ENCODE measurements at regions not wholly inside any gene's neighbourhood (a gene's known extent, or its start where the extent isn't known, plus 50 kb on each side); places are given as distances from the start of the nearest gene placed in this dataset.

DNA sequence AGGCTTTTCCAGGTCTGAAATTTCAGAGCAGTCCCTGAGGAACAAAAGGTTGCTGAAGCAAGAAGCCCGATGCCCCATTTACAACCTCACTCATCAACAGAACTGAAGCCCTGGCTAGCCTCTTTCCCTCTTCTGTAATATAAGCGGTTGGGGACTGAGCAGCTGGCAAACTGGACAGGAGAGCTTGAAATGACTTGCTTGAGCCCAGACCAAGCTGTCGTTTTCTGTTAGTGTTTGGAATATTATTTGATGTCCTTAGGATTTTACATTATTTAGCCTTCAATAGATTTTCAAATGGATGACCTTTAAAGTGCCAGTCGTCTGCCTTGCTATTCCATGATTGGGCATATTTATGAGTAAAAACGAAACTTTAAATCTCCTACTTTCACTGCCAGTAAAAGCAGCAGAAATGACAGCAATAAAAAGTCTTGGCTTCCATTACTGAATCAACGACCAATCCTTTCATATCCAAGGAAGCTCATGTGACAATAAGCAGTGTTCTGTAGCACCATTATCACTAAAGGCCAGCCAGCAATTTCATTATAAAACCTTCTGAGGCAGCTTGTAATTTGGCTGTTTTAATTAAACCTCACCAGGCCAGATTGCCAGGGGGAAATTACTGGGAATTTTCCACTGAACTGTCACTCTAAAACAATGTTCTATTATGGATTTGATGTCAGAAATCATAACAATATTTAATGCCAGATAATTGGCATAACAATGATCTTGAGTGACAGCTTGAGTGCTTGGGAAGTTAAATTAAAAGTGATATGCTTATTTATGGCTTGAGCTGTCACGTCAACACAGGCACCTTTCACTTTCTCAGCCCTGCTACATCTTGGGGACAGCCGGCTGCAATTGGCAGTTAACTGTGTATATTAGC lies 85.9 kb downstream of the LSMEM1 start:
- no peaks in the 10 kb centered on the region for H3K4me1 ChIP-seq (ENCODE audit: control insufficient read depth in 1 of 2, insufficient read depth in 2 of 2, low read length in 2 of 2)
- TF ChIP-seq RAD21 (IDR thresholded peaks at IDR 0.05; ENCODE audit: low read depth) (no peak), CBX3 (IDR thresholded peaks at IDR 0.05; ENCODE audit: low read depth) (no peak), JUND (IDR thresholded peaks at IDR 0.05) (no peak), FOSL1 (IDR thresholded peaks at IDR 0.05; ENCODE audit: low read depth) (no peak), SIN3A (IDR thresholded peaks at IDR 0.05; ENCODE audit: low read depth) (no peak), EGR1 (IDR thresholded peaks at IDR 0.05; ENCODE audit: low read depth) (no peak), ZFX (IDR thresholded peaks at IDR 0.05) (no peak), ELF1 (IDR thresholded peaks at IDR 0.05; ENCODE audit: borderline replicate concordance, low read depth) (no peak), ATF3 (IDR thresholded peaks at IDR 0.05) (no peak), ZBTB33 (IDR thresholded peaks at IDR 0.05; ENCODE audit: extremely low read depth, insufficient replicate concordance, low read length) (no peak), SRF (IDR thresholded peaks at IDR 0.05; ENCODE audit: low read depth) (no peak), ZNF274 (IDR thresholded peaks at IDR 0.05; ENCODE audit: low read depth, low read length) (no peak), EZH2phosphoT487 (IDR thresholded peaks at IDR 0.05; ENCODE audit: borderline replicate concordance) (no peak), POLR2A (IDR thresholded peaks at IDR 0.05; ENCODE audit: borderline replicate concordance, extremely low read depth, insufficient read depth, insufficient read length) (no peak), EZH2 (IDR thresholded peaks at IDR 0.05) (no peak)
- TF ChIP-seq, protein P1, sequence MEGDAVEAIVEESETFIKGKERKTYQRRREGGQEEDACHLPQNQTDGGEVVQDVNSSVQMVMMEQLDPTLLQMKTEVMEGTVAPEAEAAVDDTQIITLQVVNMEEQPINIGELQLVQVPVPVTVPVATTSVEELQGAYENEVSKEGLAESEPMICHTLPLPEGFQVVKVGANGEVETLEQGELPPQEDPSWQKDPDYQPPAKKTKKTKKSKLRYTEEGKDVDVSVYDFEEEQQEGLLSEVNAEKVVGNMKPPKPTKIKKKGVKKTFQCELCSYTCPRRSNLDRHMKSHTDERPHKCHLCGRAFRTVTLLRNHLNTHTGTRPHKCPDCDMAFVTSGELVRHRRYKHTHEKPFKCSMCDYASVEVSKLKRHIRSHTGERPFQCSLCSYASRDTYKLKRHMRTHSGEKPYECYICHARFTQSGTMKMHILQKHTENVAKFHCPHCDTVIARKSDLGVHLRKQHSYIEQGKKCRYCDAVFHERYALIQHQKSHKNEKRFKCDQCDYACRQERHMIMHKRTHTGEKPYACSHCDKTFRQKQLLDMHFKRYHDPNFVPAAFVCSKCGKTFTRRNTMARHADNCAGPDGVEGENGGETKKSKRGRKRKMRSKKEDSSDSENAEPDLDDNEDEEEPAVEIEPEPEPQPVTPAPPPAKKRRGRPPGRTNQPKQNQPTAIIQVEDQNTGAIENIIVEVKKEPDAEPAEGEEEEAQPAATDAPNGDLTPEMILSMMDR (IDR thresholded peaks at IDR 0.05 in 2 of 3, conservative IDR thresholded peaks at IDR 0.05 in 1 of 3; ENCODE audit: borderline replicate concordance in 1 of 3, insufficient read depth in 1 of 3, low read depth in 2 of 3, low read length in 2 of 3): no peak
- TF ChIP-seq, protein P2, sequence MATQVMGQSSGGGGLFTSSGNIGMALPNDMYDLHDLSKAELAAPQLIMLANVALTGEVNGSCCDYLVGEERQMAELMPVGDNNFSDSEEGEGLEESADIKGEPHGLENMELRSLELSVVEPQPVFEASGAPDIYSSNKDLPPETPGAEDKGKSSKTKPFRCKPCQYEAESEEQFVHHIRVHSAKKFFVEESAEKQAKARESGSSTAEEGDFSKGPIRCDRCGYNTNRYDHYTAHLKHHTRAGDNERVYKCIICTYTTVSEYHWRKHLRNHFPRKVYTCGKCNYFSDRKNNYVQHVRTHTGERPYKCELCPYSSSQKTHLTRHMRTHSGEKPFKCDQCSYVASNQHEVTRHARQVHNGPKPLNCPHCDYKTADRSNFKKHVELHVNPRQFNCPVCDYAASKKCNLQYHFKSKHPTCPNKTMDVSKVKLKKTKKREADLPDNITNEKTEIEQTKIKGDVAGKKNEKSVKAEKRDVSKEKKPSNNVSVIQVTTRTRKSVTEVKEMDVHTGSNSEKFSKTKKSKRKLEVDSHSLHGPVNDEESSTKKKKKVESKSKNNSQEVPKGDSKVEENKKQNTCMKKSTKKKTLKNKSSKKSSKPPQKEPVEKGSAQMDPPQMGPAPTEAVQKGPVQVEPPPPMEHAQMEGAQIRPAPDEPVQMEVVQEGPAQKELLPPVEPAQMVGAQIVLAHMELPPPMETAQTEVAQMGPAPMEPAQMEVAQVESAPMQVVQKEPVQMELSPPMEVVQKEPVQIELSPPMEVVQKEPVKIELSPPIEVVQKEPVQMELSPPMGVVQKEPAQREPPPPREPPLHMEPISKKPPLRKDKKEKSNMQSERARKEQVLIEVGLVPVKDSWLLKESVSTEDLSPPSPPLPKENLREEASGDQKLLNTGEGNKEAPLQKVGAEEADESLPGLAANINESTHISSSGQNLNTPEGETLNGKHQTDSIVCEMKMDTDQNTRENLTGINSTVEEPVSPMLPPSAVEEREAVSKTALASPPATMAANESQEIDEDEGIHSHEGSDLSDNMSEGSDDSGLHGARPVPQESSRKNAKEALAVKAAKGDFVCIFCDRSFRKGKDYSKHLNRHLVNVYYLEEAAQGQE (IDR thresholded peaks at IDR 0.05; ENCODE audit: low read depth): no peak
- TF ChIP-seq, protein P3, sequence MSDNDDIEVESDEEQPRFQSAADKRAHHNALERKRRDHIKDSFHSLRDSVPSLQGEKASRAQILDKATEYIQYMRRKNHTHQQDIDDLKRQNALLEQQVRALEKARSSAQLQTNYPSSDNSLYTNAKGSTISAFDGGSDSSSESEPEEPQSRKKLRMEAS (IDR thresholded peaks at IDR 0.05): no peak
- ChIA-PET CTCF (no interaction called here), RAD21 (ENCODE audit: low non-redundant PET in 1 of 2, low total read pairs in 2 of 2, uncharacterized antibody in 2 of 2, unreplicated experiment in 2 of 2) (no interaction called here), POLR2A (no interaction called here)
- H3K4me2 ChIP-seq (ENCODE audit: low read length): no peak overlapping the region
- no peaks in the 10 kb centered on the region for H3K79me2 ChIP-seq (ENCODE audit: insufficient read depth, low read length)
- no peaks in the 10 kb centered on the region for H3K9me2 ChIP-seq (ENCODE audit: insufficient read depth)
- no peaks in the 10 kb centered on the region for H4K20me1 ChIP-seq (ENCODE audit: insufficient read depth)
- no peak for DNase-seq (ENCODE audit: low read depth, low spot score)
- no peak overlapping the region for H2AFZ ChIP-seq (ENCODE audit: low read depth, low read length, poor library complexity, severe bottlenecking)
- no TSS peak for BruUV-seq (replicated peaks)
- ATAC-seq: no peak
- H3K4me3 ChIP-seq (replicated peaks in 1 of 2; ENCODE audit: low read depth in 1 of 2, low read length in 2 of 2): no peak overlapping the region
- no peaks in the 10 kb centered on the region for H3K36me3 ChIP-seq (ENCODE audit: control insufficient read depth in 1 of 2, insufficient read depth in 2 of 2, low read length in 2 of 2)
- H3K9me3 ChIP-seq (ENCODE audit: control insufficient read depth in 1 of 2, insufficient read depth in 1 of 2, low read depth in 1 of 2, low read length in 2 of 2): no peaks in the 10 kb centered on the region
- H3K27ac ChIP-seq (ENCODE audit: low read depth, low read length): no peak overlapping the region
- intact Hi-C loops (cut with micrococcal nuclease): no loop called here
- H3K9ac ChIP-seq (ENCODE audit: low read length): no peak overlapping the region
- H3K27me3 ChIP-seq (ENCODE audit: insufficient read depth, low read length): no peaks in the 10 kb centered on the region
